Nephron progenitor cell (in vitro differentiated cells): ENCODE measurements at regions not wholly inside any gene's neighbourhood (a gene's known extent, or its start where the extent isn't known, plus 50 kb on each side); places are given as distances from the start of the nearest gene placed in this dataset.

Experiments
- DNase-seq: peaks from one replicate; pipeline ENCODE4 v3.0.0; 2021
- H3K27ac Mint-ChIP-seq: 2 replicates; pipeline ENCODE4 v1.8.0; 2021; ENCODE audit warnings: mild to moderate bottlenecking, moderate library complexity, mixed read lengths
- H3K27me3 Mint-ChIP-seq: 2 replicates; pipeline ENCODE4 v1.8.0; 2021; ENCODE audit warnings: mild to moderate bottlenecking, low read depth, mixed read lengths; ENCODE audit not compliant: poor library complexity
- H3K36me3 Mint-ChIP-seq: 2 replicates; pipeline ENCODE4 v1.8.0; 2021; ENCODE audit warnings: low read depth, mixed read lengths
- H3K4me1 Mint-ChIP-seq: 2 replicates; pipeline ENCODE4 v1.8.0; 2021; ENCODE audit warnings: mixed read lengths
- H3K4me3 Mint-ChIP-seq: 2 replicates; pipeline ENCODE4 v1.8.0; 2021; ENCODE audit warnings: mild to moderate bottlenecking, moderate library complexity, mixed read lengths
- H3K9me3 Mint-ChIP-seq: 2 replicates; pipeline ENCODE4 v1.8.0; 2021; ENCODE audit warnings: mild to moderate bottlenecking, moderate library complexity, mixed read lengths
- CTCF ChIP-seq: fragments of 200-600 bp; sonication (generic); IDR thresholded peaks from 2 replicates; pipeline ENCODE4 v1.5.0; 2021; ENCODE audit warnings: antibody characterized with exemption

- Mint-ChIP-seq H3K36me3 (no peaks in the 10 kb centered on the region), H3K4me3 (no peak overlapping the region), H3K27me3 (peaks cover 6% of the 10 kb centered on the region), H3K27ac (no peak overlapping the region), H3K9me3 (no peaks in the 10 kb centered on the region), H3K4me1 (peaks cover 51% of the 10 kb centered on the region)
- no peak for TF ChIP-seq CTCF
- no peak for DNase-seq
Observed at GRCh38 chr13:40479196-40479845, 187.1 kb downstream of the FOXO1 start.

DNA sequence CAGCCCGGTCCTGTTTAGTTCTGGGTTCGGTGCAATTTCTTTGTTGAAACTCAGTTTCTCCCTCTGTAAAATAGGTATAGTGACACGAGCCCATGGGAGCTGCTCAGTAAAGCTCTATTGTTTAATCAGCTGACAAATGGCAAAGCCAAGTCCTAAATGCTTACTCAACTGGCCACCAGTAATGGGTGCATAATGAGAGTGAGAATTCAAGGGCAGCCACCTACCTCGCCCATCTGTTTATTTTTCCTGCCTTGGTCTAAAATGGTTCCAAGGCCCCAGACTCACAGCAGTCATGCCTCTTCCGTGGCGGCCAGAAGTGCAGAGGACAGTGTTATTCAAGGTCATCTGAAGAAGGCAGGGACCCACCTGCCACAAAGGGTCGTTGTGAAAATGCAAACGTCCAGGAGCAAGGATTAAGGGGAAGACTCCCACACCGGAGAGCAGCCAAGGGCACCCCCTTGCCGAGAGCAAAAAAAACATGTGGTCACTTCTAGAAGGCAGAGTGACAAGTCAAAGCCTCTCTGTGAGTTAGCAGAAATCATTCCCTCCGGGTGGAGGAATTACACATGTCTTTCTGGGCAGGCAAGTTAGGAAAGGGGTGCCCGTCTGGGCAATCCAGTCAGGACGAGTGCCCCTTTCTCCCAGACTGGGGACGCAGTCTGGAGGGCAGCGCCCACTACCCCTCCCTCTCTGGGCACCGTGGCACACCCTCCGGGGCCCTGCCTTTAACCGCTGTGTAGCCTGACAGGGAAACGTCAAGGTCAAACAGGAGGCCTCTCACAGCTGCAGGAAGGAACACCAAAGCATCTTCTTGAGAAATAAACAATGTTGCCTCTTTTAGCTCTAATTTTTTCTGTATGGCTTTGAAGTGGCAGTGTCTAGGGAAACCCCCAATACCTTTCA lies 186.2 kb downstream of the FOXO1 start:
- DNase-seq = no peak
- H3K36me3 Mint-ChIP-seq = no peaks in the 10 kb centered on the region
- TF ChIP-seq CTCF = no peak
- H3K4me1 Mint-ChIP-seq = peaks cover 51% of the 10 kb centered on the region
- H3K27ac Mint-ChIP-seq = peak overlapping the region; percentile 74
- H3K9me3 Mint-ChIP-seq = no peaks in the 10 kb centered on the region
- H3K27me3 Mint-ChIP-seq = peaks cover 9% of the 10 kb centered on the region
- H3K4me3 Mint-ChIP-seq = no peak overlapping the region

DNA sequence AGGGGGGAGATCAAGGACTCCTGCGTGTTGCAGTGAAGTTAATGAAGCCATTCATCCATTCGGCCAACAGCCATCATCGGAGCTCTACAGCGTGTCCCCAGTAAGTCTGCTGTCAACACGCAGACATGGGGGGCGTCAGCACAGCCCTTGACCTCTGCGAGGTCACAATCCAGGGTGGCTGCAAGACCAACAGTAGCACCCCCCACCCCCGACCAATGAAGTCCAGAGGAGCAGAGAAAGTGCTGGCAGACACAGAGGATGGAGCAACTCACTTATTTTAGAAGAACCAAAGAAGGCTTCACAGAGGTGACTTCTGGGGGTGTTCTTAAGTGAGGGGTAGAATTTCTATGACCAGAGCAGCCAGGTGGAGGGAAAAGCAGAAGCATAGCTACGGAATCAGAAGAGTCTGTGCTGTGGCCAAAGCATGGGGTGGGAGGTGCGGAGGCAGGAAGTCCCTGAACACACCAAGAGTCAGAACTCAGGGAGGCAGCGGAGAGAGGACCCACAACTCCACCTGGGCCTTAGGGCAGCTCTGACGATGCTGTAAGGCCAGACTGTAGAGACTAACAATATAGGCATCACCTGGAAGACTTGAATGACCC lies 185.4 kb downstream of the FOXO1 start:
- DNase-seq = no peak
- H3K9me3 Mint-ChIP-seq = no peaks in the 10 kb centered on the region
- H3K27me3 Mint-ChIP-seq = peaks cover 9% of the 10 kb centered on the region
- no peak overlapping the region for H3K4me3 Mint-ChIP-seq
- peaks cover 50% of the 10 kb centered on the region for H3K4me1 Mint-ChIP-seq
- TF ChIP-seq CTCF = no peak
- H3K36me3 Mint-ChIP-seq = no peaks in the 10 kb centered on the region
- H3K27ac Mint-ChIP-seq = peak overlapping the region; percentile 70

DNA sequence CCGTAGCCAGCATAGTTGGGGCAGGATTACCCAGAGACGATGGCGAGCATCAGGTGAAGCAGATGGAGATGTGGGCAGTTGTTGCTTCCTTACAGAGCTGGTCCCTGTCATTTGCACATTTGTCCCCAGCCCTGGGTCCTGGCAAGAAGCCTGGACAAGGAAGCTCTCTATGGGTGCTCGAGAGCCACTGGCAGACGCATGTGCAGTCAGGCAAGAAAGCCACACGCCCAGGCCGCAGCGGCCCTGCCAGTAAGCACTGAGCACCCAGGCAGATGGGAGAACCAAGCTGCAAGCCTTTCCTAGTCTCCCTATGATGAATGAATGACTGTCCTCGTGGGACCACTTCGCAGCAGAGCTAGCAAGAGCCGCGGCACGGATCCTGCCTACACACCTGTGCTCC lies 182.8 kb downstream of the FOXO1 start:
- TF ChIP-seq CTCF = no peak
- Mint-ChIP-seq H3K27me3 (peaks cover 12% of the 10 kb centered on the region), H3K9me3 (no peaks in the 10 kb centered on the region), H3K36me3 (no peaks in the 10 kb centered on the region), H3K27ac (no peak overlapping the region), H3K4me3 (no peak overlapping the region), H3K4me1 (peaks cover 33% of the 10 kb centered on the region)
- no peak for DNase-seq

GRCh38 chr13:40484101-40484800 lies 182.2 kb downstream of the FOXO1 start:
- H3K27me3 Mint-ChIP-seq = peaks cover 12% of the 10 kb centered on the region
- H3K4me1 Mint-ChIP-seq = peaks cover 27% of the 10 kb centered on the region
- H3K4me3 Mint-ChIP-seq = no peak overlapping the region
- no peaks in the 10 kb centered on the region for H3K9me3 Mint-ChIP-seq
- TF ChIP-seq CTCF = no peak
- no peak overlapping the region for H3K27ac Mint-ChIP-seq
- H3K36me3 Mint-ChIP-seq = no peaks in the 10 kb centered on the region
- DNase-seq = no peak
